ENCODE measurements at regions not wholly inside any gene's neighbourhood (a gene's known extent, or its start where the extent isn't known, plus 50 kb on each side); places are given as distances from the start of the nearest gene placed in this dataset.

DNA sequence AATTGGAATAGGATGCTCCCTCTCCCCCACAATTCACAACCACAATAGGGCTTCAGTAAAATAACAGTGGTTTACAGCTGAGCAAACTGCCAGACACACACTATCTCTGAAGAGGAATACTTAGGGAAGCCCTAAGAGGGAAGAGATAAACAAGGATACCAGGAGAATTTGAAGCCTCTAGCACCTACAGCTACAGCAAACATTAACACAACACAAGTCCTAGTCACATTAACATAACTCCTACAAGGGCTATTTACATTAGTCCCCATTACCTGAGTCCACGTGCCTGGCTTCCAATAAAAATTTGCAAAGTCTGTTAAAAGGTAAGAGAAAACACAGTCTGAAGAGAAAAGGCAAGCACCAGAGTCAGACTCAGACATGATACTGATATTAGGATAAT, 346.9 kb upstream of the CDIN1 start:
- H2AFZ ChIP-seq (ENCODE audit: low read depth, low read length, poor library complexity, severe bottlenecking): no peak overlapping the region
- H4K20me1 ChIP-seq (ENCODE audit: insufficient read depth): no peaks in the 10 kb centered on the region
- intact Hi-C loops (cut with micrococcal nuclease): no loop called here
- DNase-seq (ENCODE audit: low read depth, low spot score) (no peak), ATAC-seq (no peak)
- no TSS peak for BruUV-seq (replicated peaks)
- no peak for TF ChIP-seq RAD21 (IDR thresholded peaks at IDR 0.05; ENCODE audit: low read depth)
- no peak for TF ChIP-seq EZH2phosphoT487 (IDR thresholded peaks at IDR 0.05; ENCODE audit: borderline replicate concordance)
- no peak for TF ChIP-seq FOSL1 (IDR thresholded peaks at IDR 0.05; ENCODE audit: low read depth)
- TF ChIP-seq, protein P1, sequence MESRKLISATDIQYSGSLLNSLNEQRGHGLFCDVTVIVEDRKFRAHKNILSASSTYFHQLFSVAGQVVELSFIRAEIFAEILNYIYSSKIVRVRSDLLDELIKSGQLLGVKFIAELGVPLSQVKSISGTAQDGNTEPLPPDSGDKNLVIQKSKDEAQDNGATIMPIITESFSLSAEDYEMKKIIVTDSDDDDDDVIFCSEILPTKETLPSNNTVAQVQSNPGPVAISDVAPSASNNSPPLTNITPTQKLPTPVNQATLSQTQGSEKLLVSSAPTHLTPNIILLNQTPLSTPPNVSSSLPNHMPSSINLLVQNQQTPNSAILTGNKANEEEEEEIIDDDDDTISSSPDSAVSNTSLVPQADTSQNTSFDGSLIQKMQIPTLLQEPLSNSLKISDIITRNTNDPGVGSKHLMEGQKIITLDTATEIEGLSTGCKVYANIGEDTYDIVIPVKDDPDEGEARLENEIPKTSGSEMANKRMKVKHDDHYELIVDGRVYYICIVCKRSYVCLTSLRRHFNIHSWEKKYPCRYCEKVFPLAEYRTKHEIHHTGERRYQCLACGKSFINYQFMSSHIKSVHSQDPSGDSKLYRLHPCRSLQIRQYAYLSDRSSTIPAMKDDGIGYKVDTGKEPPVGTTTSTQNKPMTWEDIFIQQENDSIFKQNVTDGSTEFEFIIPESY (IDR thresholded peaks at IDR 0.05; ENCODE audit: extremely low read depth, insufficient replicate concordance, low read length): no peak
- TF ChIP-seq ELF1 (IDR thresholded peaks at IDR 0.05; ENCODE audit: borderline replicate concordance, low read depth): no peak
- no peak for TF ChIP-seq SRF (IDR thresholded peaks at IDR 0.05; ENCODE audit: low read depth)
- no peaks in the 10 kb centered on the region for H3K36me3 ChIP-seq (ENCODE audit: control insufficient read depth in 1 of 2, insufficient read depth in 2 of 2, low read length in 2 of 2)
- no peak overlapping the region for H3K4me3 ChIP-seq (replicated peaks in 1 of 2; ENCODE audit: low read depth in 1 of 2, low read length in 2 of 2)
- H3K79me2 ChIP-seq (ENCODE audit: insufficient read depth, low read length): no peaks in the 10 kb centered on the region
- H3K4me2 ChIP-seq (ENCODE audit: low read length): no peak overlapping the region
- ChIA-PET RAD21 (ENCODE audit: low non-redundant PET in 1 of 2, low total read pairs in 2 of 2, uncharacterized antibody in 2 of 2, unreplicated experiment in 2 of 2) (no interaction called here), CTCF (no interaction called here), POLR2A (no interaction called here)
- H3K9me2 ChIP-seq (ENCODE audit: insufficient read depth): no peaks in the 10 kb centered on the region
- no peak overlapping the region for H3K27ac ChIP-seq (ENCODE audit: low read depth, low read length)
- H3K4me1 ChIP-seq (ENCODE audit: control insufficient read depth in 1 of 2, insufficient read depth in 2 of 2, low read length in 2 of 2): no peaks in the 10 kb centered on the region
- H3K27me3 ChIP-seq (ENCODE audit: insufficient read depth, low read length): no peaks in the 10 kb centered on the region
- no peaks in the 10 kb centered on the region for H3K9me3 ChIP-seq (ENCODE audit: control insufficient read depth in 1 of 2, insufficient read depth in 1 of 2, low read depth in 1 of 2, low read length in 2 of 2)
- H3K9ac ChIP-seq (ENCODE audit: low read length): no peak overlapping the region

DNA sequence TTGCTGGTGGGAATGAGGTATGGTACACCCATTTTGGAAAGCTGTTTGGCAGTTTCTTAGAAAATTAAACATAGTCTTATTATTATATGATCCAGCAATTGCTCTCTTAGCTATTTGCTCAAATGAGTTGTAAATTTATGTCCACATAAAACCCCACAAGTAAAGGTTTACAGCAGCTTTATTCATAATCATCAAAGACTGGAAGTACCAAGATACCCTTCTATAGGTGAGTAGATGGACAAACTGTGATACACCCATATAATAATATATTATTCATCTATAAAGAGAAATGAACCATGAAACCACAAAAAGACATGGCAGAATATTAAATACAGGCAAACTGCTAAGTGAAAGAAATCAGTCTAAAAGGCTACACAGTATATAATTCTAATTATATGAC, 344.7 kb upstream of the CDIN1 start:
- Histone ChIP-seq H4K20me1 (ENCODE audit: insufficient read depth) (no peaks in the 10 kb centered on the region), H2AFZ (ENCODE audit: low read depth, low read length, poor library complexity, severe bottlenecking) (no peak overlapping the region), H3K27me3 (ENCODE audit: insufficient read depth, low read length) (no peaks in the 10 kb centered on the region), H3K9me3 (ENCODE audit: control insufficient read depth in 1 of 2, insufficient read depth in 1 of 2, low read depth in 1 of 2, low read length in 2 of 2) (no peaks in the 10 kb centered on the region), H3K36me3 (ENCODE audit: control insufficient read depth in 1 of 2, insufficient read depth in 2 of 2, low read length in 2 of 2) (no peaks in the 10 kb centered on the region), H3K9me2 (ENCODE audit: insufficient read depth) (no peaks in the 10 kb centered on the region), H3K79me2 (ENCODE audit: insufficient read depth, low read length) (no peaks in the 10 kb centered on the region), H3K4me3 (replicated peaks in 1 of 2; ENCODE audit: low read depth in 1 of 2, low read length in 2 of 2) (no peak overlapping the region), H3K4me1 (ENCODE audit: control insufficient read depth in 1 of 2, insufficient read depth in 2 of 2, low read length in 2 of 2) (no peaks in the 10 kb centered on the region), H3K4me2 (ENCODE audit: low read length) (no peak overlapping the region), H3K9ac (ENCODE audit: low read length) (no peak overlapping the region), H3K27ac (ENCODE audit: low read depth, low read length) (no peak overlapping the region)
- BruUV-seq (replicated peaks): no TSS peak
- intact Hi-C loops (cut with micrococcal nuclease): no loop called here
- RAD21 ChIA-PET (ENCODE audit: low non-redundant PET in 1 of 2, low total read pairs in 2 of 2, uncharacterized antibody in 2 of 2, unreplicated experiment in 2 of 2): no interaction called here
- no peak for DNase-seq (ENCODE audit: low read depth, low spot score)
- CTCF ChIA-PET: no interaction called here
- POLR2A ChIA-PET: no interaction called here
- ATAC-seq: no peak
- TF ChIP-seq POLR2AphosphoS5 (IDR thresholded peaks at IDR 0.05; ENCODE audit: low read depth, low read length): no peak
- no peak for TF ChIP-seq FOSL1 (IDR thresholded peaks at IDR 0.05; ENCODE audit: low read depth)
- no peak for TF ChIP-seq EZH2 (IDR thresholded peaks at IDR 0.05)
- TF ChIP-seq ZNF274 (IDR thresholded peaks at IDR 0.05; ENCODE audit: low read depth, low read length): no peak
- TF ChIP-seq EZH2phosphoT487 (IDR thresholded peaks at IDR 0.05; ENCODE audit: borderline replicate concordance): no peak
- TF ChIP-seq JUND (IDR thresholded peaks at IDR 0.05): no peak
- no peak for TF ChIP-seq TCF7L2 (IDR thresholded peaks at IDR 0.05; ENCODE audit: borderline replicate concordance, extremely low read depth, insufficient read depth, insufficient read length)
- TF ChIP-seq, protein P2, sequence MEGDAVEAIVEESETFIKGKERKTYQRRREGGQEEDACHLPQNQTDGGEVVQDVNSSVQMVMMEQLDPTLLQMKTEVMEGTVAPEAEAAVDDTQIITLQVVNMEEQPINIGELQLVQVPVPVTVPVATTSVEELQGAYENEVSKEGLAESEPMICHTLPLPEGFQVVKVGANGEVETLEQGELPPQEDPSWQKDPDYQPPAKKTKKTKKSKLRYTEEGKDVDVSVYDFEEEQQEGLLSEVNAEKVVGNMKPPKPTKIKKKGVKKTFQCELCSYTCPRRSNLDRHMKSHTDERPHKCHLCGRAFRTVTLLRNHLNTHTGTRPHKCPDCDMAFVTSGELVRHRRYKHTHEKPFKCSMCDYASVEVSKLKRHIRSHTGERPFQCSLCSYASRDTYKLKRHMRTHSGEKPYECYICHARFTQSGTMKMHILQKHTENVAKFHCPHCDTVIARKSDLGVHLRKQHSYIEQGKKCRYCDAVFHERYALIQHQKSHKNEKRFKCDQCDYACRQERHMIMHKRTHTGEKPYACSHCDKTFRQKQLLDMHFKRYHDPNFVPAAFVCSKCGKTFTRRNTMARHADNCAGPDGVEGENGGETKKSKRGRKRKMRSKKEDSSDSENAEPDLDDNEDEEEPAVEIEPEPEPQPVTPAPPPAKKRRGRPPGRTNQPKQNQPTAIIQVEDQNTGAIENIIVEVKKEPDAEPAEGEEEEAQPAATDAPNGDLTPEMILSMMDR (IDR thresholded peaks at IDR 0.05 in 2 of 3, conservative IDR thresholded peaks at IDR 0.05 in 1 of 3; ENCODE audit: borderline replicate concordance in 1 of 3, insufficient read depth in 1 of 3, low read depth in 2 of 3, low read length in 2 of 3): no peak
- no peak for TF ChIP-seq EGR1 (IDR thresholded peaks at IDR 0.05; ENCODE audit: low read depth)
- TF ChIP-seq SIN3A (IDR thresholded peaks at IDR 0.05; ENCODE audit: low read depth): no peak

Measured in HCT116 (cell line).